ENCODE measurements at regions not wholly inside any gene's neighbourhood (a gene's known extent, or its start where the extent isn't known, plus 50 kb on each side); places are given as distances from the start of the nearest gene placed in this dataset.
A peak's percentile ranks its signal among the peaks of the same experiment; 100 is the strongest.
"Not testable (repeated sequence)": the region's sequence is repeated elsewhere in the genome, so short reads cannot be mapped to it uniquely, and the experiment has no call there.

DNA sequence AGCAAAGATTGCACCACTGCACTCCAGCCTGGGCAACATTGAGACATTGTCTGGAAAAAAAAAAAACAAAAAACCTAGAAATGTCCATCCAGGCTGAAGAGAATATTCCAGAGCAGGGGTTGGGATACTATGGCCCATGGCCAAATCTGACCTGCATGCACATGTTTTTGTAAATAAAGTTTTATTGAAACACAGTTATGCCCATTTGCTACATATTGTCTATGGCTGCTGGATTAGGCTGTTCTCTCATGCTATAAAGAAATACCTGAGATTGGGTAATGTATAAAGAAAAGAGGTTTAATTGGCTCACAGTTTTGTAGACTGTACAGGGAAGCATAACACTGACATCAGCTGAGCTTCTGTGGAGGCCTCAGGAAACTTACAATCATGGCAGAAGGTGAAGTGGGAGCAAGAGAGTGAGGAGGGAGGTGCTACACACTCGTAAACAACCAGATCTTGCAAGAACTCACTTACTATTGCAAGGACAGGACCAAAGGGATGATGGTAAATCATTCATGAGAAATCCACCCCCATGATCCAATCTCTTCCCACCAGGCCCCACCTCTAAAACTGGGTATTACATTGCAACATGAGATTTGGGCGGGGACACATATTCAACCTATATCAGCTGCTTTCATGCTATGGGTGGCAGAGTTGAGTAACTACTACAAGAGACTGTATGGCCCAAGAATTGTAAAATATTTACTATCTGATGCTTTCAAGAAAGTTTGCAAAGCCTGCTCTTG lies 137.8 kb upstream of the ROPN1B start:
- not testable (repeated sequence) for DNase-seq

GRCh38 chr3:125835562-125835961 lies 133.4 kb upstream of the ROPN1B start:
- not testable (repeated sequence) for DNase-seq

GRCh38 chr3:125836011-125836551 lies 132.9 kb upstream of the ROPN1B start:
- DNase-seq: peak; percentile 31

DNA sequence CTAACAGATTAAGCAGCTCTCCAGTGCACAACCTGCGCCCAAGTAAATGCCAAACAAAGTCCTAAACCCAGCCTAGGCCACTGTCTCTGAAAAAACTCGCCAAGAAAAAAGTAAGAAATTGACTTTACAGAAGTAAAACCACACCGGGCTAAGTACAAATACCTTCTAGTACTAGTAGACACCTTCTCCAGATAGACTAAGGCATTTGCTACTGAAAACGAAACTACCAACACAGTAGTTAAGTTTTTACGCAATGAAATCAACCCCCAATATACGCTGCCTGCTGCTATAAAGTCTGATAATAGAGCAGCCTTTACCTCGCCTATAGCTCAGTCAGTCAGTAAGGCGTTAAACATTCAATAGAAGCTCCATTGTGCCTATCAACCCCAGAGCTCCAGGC lies 132.2 kb upstream of the ROPN1B start:
- DNase-seq: not testable (repeated sequence)

DNA sequence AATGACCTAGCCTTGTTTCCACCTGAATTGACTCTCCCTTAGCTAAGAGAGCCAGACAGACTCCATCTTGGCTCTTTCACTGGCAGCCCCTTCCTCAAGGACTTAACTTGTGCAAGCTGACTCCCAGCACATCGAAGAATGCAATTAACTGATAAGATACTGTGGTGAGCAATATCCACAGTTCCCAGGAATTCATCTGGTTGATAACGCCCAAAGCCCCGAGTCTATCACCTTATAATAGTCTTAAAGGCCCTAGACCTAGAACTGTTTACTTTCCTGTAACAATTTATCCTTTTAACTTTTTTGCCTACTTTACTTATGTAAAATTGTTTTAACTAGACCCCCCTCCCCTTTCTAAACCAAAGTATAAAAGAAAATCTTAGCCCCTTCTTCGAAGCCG lies 130.1 kb upstream of the ROPN1B start:
- not testable (repeated sequence) for DNase-seq

- not testable (repeated sequence) for DNase-seq
Measured at GRCh38 chr3:125840465-125840864, 128.5 kb upstream of the ROPN1B start.

DNA sequence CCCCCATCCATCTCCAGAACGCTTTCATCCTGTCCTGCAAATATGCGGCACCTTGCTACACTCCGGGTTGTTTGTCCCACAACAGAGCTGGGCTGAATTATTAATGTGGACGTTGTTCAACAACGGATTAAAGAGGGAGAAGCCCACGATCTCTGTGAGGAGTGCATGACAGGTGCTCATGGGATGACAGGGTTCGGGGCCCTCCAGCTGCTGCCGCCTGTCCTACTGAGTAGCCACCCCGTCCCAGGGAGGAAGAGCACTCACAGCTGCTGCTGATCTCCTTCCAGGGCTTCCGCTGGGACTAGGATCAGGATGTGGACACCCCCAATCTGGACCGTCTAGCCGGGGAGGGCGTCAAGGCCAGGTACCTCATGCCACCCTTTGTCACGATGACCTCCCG lies 121.0 kb upstream of the ROPN1B start:
- DNase-seq: not testable (repeated sequence)

- DNase-seq: not testable (repeated sequence)
Measured at GRCh38 chr3:125855006-125855405, 114.0 kb upstream of the ROPN1B start.

DNA sequence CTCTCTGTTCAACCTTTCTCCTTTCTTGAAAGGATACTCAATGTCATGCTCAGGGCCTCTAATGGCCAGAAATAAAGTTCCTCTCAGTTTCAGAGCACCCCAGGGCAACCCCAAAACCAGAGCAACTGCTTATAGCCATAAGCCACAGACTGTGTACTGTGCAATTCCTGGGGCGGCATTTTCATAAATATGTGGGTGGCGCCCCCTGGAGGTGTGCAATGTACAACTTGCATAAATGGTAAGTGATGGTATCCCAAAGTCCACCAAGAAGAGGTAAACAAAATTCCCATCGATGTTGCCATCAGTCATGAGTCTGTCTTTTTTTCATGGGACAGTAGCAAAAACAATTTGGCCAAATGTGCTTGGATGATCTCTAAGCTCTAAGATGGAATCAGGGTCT lies 108.4 kb upstream of the ROPN1B start:
- peak; percentile 3 for DNase-seq

- not testable (repeated sequence) for DNase-seq
Measured at GRCh38 chr3:125862841-125863254, 106.1 kb upstream of the ROPN1B start.

GRCh38 chr3:125864532-125864931 lies 104.4 kb upstream of the ROPN1B start:
- not testable (repeated sequence) for DNase-seq

DNA sequence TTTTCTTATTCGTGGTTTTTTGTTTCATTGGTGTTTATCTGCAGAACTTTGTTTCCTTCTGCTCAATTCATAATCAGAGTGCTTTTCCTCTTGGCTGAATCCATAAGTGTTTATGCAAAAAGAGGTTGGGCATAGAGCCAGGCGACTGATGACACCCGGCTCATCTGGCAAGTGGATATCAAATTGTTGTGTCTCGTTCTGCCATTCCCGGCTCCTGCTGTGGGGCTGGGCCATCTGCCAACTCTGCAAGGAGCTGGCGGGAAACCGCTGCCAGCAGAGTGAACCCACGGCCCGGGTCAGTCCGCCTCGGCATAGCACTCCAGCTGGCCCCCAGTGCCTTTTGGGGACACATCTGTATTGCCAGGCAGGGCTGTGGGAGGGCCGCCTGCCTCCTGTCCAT lies 83.0 kb upstream of the ROPN1B start:
- DNase-seq: not testable (repeated sequence)

DNA sequence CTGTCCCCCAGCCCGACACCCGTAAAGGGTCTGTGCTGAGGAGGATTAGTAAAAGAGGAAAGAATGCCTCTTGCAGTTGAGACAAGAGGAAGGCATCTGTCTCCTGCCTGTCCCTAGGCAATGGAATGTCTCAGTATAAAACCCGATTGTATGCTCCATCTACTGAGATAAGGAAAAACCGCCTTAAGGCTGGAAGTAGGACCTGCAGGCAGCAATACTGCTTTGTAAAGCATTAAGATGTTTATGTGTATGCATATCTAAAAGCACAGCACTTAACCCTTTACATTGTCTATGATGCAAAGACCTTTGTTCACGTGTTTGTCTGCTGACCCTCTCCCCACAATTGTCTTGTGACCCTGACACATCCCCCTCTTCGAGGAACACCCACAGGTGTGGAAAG lies 69.8 kb upstream of the ROPN1B start:
- DNase-seq: not testable (repeated sequence)

DNA sequence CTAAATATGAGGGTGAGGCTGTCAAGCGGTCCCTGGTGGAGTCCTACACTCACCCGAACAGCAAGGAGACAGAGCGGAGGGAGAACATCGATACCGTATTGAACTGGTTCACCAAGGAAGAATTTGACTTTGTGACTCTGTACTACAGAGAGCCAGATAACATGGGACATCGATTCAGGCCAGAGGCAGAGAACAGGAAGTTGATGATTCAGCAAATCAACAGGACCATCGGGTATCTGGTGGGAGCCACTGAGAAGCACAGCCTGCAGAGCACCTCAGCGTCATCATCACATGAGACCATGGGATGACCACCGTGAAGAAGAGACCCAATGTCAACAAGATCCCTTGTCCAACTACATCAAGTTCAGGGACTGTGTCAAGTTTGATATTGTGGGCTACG lies 67.5 kb upstream of the ROPN1B start:
- DNase-seq: peak; percentile 17

DNA sequence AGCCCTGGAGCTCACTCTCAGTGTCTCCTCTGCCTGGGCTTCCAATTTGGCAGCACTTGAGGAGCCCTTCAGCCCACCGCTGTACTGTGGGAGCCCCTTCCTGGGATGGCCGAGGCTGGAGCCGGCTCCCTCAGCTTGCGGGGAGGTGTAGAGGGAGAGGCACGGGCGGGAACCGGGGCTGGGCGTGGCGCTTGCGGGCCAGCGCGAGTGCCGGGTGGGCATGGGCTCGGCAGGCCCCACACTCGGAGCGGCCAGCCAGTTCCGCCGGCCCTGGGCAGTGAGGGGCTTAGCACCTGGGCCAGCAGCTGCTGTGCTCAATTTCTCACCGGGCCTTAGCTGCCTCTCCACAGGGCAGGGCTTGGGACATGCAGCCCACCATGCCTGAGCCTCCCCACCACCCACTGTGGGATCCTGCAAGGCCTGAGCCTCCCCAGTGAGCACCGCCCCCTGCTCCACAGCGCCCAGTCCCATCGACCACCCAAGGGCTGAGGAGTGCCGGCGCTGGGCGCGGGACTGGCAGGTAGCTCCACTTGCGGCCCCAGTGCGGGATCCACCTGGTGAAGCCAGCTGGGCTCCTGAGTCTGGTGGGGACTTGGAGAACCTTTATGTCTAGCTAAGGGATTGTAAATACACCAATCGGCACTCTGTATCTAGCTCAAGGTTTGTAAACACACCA lies 65.1 kb upstream of the ROPN1B start:
- not testable (repeated sequence) for DNase-seq

GRCh38 chr3:125907279-125907678 lies 61.7 kb upstream of the ROPN1B start:
- not testable (repeated sequence) for DNase-seq

- DNase-seq: not testable (repeated sequence)
Measured at GRCh38 chr3:125910851-125911250, 58.1 kb upstream of the ROPN1B start.

GRCh38 chr3:125914608-125915436 lies 54.2 kb upstream of the ROPN1B start:
- peak; percentile 5 for DNase-seq

GRCh38 chr3:125915437-125915787 lies 53.6 kb upstream of the ROPN1B start:
- peak; percentile 14 for DNase-seq

DNA sequence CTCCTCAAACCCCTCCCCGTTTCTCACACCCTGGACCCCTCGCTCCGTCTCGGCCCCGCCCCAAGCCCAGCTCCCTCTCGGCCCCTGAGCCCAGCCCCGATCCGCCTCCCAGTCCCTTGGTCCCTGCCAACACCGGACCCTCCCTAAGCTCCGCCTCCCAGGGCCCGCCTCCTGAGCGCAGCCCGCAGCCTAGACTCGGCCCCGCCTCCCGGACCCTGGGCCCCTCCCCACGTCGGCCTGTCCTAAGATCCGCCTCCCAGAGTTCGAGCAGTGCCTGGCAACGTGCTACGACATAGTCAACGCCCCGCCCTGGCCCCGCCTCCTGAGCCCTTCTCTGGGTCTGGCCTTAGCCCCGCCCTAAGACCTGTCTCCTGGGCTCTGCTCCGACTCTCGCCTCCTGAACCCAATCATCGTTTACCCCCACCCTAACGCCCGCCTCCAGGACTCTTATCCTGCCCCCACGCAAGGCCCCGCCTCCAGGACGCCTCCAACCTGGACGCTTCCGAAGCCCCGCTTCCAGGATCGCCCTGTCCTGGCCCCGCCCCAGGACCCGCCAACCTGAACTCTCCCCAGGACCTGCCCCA lies 53.1 kb upstream of the ROPN1B start:
- DNase-seq: peak; percentile 99

GRCh38 chr3:125916376-125916978 lies 52.5 kb upstream of the ROPN1B start:
- peak; percentile 98 for DNase-seq

- DNase-seq: peak; percentile 52
Measured at GRCh38 chr3:125917020-125917549, 51.9 kb upstream of the ROPN1B start.
